ENCODE measurements at regions not wholly inside any gene's neighbourhood (a gene's known extent, or its start where the extent isn't known, plus 50 kb on each side); places are given as distances from the start of the nearest gene placed in this dataset.

DNA sequence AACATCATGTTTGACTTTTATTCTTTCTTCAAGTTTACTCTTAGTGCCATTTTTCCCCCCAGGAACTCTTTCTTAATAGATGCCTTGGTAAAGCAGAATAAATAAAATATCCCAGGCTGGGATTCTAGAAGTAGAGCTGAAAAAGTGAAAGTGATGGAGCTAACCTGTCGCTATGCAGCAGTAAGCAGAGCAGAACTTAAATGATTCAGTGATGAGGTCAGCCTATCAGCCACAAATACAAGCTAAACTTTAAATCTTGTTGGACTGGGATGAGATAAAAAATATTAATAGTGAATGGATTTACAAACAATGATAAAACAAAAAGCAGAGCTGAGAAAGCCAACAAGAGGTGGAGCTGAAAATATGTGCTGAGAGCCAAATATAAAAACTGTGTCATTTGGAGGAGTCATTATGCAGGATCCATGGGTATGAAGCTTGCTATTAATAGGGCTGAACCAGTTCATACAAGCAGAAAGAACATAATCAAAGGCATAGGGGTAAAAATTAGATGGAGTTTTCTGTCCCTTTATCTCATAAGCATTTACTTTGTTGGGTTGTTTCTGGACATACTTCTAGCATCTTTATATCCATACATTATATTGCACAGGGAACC lies 877.8 kb downstream of the EPHA7 start:
- Histone ChIP-seq H2BK120ac (replicated peaks; ENCODE audit: low read depth, low read length) (no peak overlapping the region), H3K27ac (ENCODE audit: low read depth, low read length) (no peak overlapping the region), H3K14ac (ENCODE audit: insufficient read length) (no peak overlapping the region), H3K27me3 (replicated peaks in 1 of 4; ENCODE audit: control insufficient read depth in 3 of 4, extremely low read depth in 1 of 4, insufficient read depth in 3 of 4, low read length in 3 of 4) (no peaks in the 10 kb centered on the region), H3K4me1 (replicated peaks in 1 of 4; ENCODE audit: control insufficient read depth in 3 of 4, insufficient read depth in 4 of 4, low read length in 3 of 4) (no peaks in the 10 kb centered on the region), H3K36me3 (ENCODE audit: control insufficient read depth in 2 of 4, insufficient read depth in 4 of 4, low read length in 3 of 4) (no peaks in the 10 kb centered on the region), H2BK5ac (ENCODE audit: low read depth, low read length) (no peak overlapping the region), H2AK5ac (ENCODE audit: low read depth, low read length) (no peak overlapping the region), H3K79me1 (ENCODE audit: low read depth, low read length) (no peaks in the 10 kb centered on the region), H3K79me2 (ENCODE audit: control insufficient read depth in 1 of 2, insufficient read depth in 2 of 2, low read length in 2 of 2) (no peaks in the 10 kb centered on the region), H3K18ac (ENCODE audit: extremely low read depth, low read length) (no peak overlapping the region), H4K91ac (replicated peaks; ENCODE audit: insufficient read length, low read length) (no peak overlapping the region), H3K4ac (replicated peaks; ENCODE audit: insufficient read length, low read depth, low read length) (no peak overlapping the region), H3K23me2 (ENCODE audit: low read depth, low read length) (no peaks in the 10 kb centered on the region), H4K8ac (ENCODE audit: extremely low read depth, insufficient read depth, low read length) (no peak overlapping the region), H2BK20ac (ENCODE audit: low read length) (no peak overlapping the region), H3K56ac (replicated peaks; ENCODE audit: insufficient read length, low read depth, low read length) (no peak overlapping the region), H4K20me1 (replicated peaks in 1 of 2; ENCODE audit: control insufficient read depth in 1 of 2, insufficient read depth in 2 of 2, low read length in 2 of 2) (no peaks in the 10 kb centered on the region), H3K23ac (ENCODE audit: insufficient read length) (no peak overlapping the region), H3K4me3 (ENCODE audit: extremely low read depth in 1 of 4, insufficient read depth in 2 of 4, low read depth in 3 of 4, low read length in 4 of 4) (no peak overlapping the region), H4K5ac (ENCODE audit: insufficient read length, low read depth, low read length) (no peak overlapping the region), H2BK15ac (ENCODE audit: low read length) (no peak overlapping the region), H2BK12ac (ENCODE audit: low read depth, low read length) (no peak overlapping the region), H2AFZ (ENCODE audit: low read length) (no peak overlapping the region), H3K9ac (replicated peaks in 1 of 4; ENCODE audit: extremely low read depth in 1 of 4, low read depth in 3 of 4, low read length in 3 of 4) (no peak overlapping the region), H3K9me3 (ENCODE audit: insufficient read depth in 2 of 2, low read depth in 1 of 2, low read length in 1 of 2) (no peaks in the 10 kb centered on the region), H3K4me2 (ENCODE audit: insufficient read depth in 1 of 2, low read depth in 2 of 2, low read length in 2 of 2) (no peak overlapping the region)
- ChIA-PET POLR2A (ENCODE audit: partially characterized antibody) (no interaction called here), CTCF (ENCODE audit: partially characterized antibody) (interaction anchor here (0.6 kb wide), 1 partner anchor 11 kb away, joined by 3 read pairs; no protein-coding TSS in a partner anchor)
- DNase-seq (ENCODE audit: low read depth in 1 of 2, low spot score in 2 of 2) (no peak), FAIRE-seq (no peak)
- WGBS, 2 experiments (ENCODE audit: extremely low coverage in 1 of 2, insufficient coverage in 1 of 2, insufficient read length in 1 of 2, insufficient replicate concordance in 2 of 2, low coverage in 1 of 2, low lambda C conversion rate in 2 of 2, missing lambda C conversion rate in 1 of 2): 87% methylated on average over 1 of the region's 1 CpG; no CpG with 5 or more reads in 1 of the 2 experiments
- TF ChIP-seq, protein P1, sequence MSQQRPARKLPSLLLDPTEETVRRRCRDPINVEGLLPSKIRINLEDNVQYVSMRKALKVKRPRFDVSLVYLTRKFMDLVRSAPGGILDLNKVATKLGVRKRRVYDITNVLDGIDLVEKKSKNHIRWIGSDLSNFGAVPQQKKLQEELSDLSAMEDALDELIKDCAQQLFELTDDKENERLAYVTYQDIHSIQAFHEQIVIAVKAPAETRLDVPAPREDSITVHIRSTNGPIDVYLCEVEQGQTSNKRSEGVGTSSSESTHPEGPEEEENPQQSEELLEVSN (IDR thresholded peaks at IDR 0.05): no peak
- no peak for TF ChIP-seq TCF12 (IDR thresholded peaks at IDR 0.05; ENCODE audit: low read depth, low read length)
- TF ChIP-seq RFX5 (IDR thresholded peaks at IDR 0.05; ENCODE audit: borderline replicate concordance, low read depth, low read length): no peak
- TF ChIP-seq BCL11A (IDR thresholded peaks at IDR 0.05; ENCODE audit: low read depth in 2 of 2, low read length in 2 of 2): no peak
- no peak for TF ChIP-seq GTF2F1 (IDR thresholded peaks at IDR 0.05; ENCODE audit: borderline replicate concordance, low read depth, low read length)
- TF ChIP-seq JUND (IDR thresholded peaks at IDR 0.05; ENCODE audit: low read length): no peak
- no peak for TF ChIP-seq BRCA1 (IDR thresholded peaks at IDR 0.05; ENCODE audit: low read depth, low read length)
- no peak for TF ChIP-seq CTBP2 (IDR thresholded peaks at IDR 0.05; ENCODE audit: borderline replicate concordance, insufficient read depth, insufficient read length, low read length)
- no peak for TF ChIP-seq TAF7 (optimal IDR thresholded peaks at IDR 0.05; ENCODE audit: borderline replicate concordance, low read depth, low read length)
- no peak for TF ChIP-seq PHF8 (conservative IDR thresholded peaks at IDR 0.05; ENCODE audit: low read depth, low read length)
- TF ChIP-seq HDAC2 (IDR thresholded peaks at IDR 0.05; ENCODE audit: borderline replicate concordance in 1 of 2, low read depth in 2 of 2, low read length in 2 of 2): no peak
- TF ChIP-seq CREB1 (IDR thresholded peaks at IDR 0.05): no peak
- no peak for TF ChIP-seq SP4 (IDR thresholded peaks at IDR 0.05; ENCODE audit: low read length)

All from H1 (cell line).